H9 (cell line): ENCODE measurements at regions not wholly inside any gene's neighbourhood (a gene's known extent, or its start where the extent isn't known, plus 50 kb on each side); places are given as distances from the start of the nearest gene placed in this dataset.
A peak's percentile ranks its signal among the peaks of the same experiment; 100 is the strongest.

Source experiments
- DNase-seq: peaks from one replicate; pipeline ENCODE4 v3.0.0-alpha.2; 2017
- H2AFZ ChIP-seq: one replicate; pipeline ENCODE4 v1.6.1; 2013; ENCODE audit warnings: mild to moderate bottlenecking, low read length, control low read depth, moderate library complexity
- H2AK5ac ChIP-seq: 2 replicates; pipeline ENCODE4 v1.6.1; 2013; ENCODE audit warnings: low read length, control low read depth, mixed read lengths; ENCODE audit not compliant: insufficient read length
- H2BK120ac ChIP-seq: one replicate; pipeline ENCODE4 v1.6.1; 2013; ENCODE audit warnings: low read depth, mild to moderate bottlenecking, low read length, control low read depth, inconsistent platforms; ENCODE audit not compliant: poor library complexity, severe bottlenecking
- H2BK12ac ChIP-seq: 2 replicates; pipeline ENCODE4 v1.6.1; 2013; ENCODE audit warnings: low read length, control low read depth, mixed read lengths, low read depth; ENCODE audit not compliant: insufficient read length
- H2BK15ac ChIP-seq: 2 replicates; pipeline ENCODE4 v1.6.1; 2013; ENCODE audit warnings: low read depth, low read length, control low read depth
- H2BK20ac ChIP-seq: one replicate; pipeline ENCODE4 v1.6.1; 2013; ENCODE audit warnings: low read depth, mild to moderate bottlenecking, low read length, control low read depth, inconsistent platforms; ENCODE audit not compliant: poor library complexity, severe bottlenecking
- H2BK5ac ChIP-seq: 2 replicates; pipeline ENCODE4 v1.6.1; 2013; ENCODE audit warnings: low read length, control low read depth, mixed read lengths; ENCODE audit not compliant: insufficient read length
- H3K14ac ChIP-seq: 2 replicates; pipeline ENCODE4 v1.6.1; 2013; ENCODE audit warnings: low read length, control low read depth; ENCODE audit not compliant: insufficient read depth
- H3K18ac ChIP-seq: 2 replicates; pipeline ENCODE4 v1.6.1; 2013; ENCODE audit warnings: low read depth, mild to moderate bottlenecking, mixed read lengths, low read length, control low read depth; ENCODE audit not compliant: insufficient read length
- H3K23ac ChIP-seq: 2 replicates; pipeline ENCODE4 v1.6.1; 2013; ENCODE audit warnings: low read length, control low read depth, mixed read lengths, low read depth; ENCODE audit not compliant: insufficient read length
- H3K23me2 ChIP-seq: 2 replicates; pipeline ENCODE4 v1.6.1; 2013; ENCODE audit warnings: low read depth, mild to moderate bottlenecking, mixed read lengths, low read length, control low read depth; ENCODE audit not compliant: insufficient read length, poor library complexity, severe bottlenecking
- H3K27ac ChIP-seq: 2 replicates; pipeline ENCODE4 v1.5.1; 2013; ENCODE audit warnings: low read length, control low read depth, mixed read lengths, low read depth; ENCODE audit not compliant: insufficient read length
- H3K27me3 ChIP-seq: 2 replicates; pipeline ENCODE4 v1.6.1; 2013; ENCODE audit warnings: low read length, control low read depth, inconsistent platforms; ENCODE audit not compliant: insufficient read depth
- H3K4ac ChIP-seq: 2 replicates; pipeline ENCODE4 v1.6.1; 2013; ENCODE audit warnings: low read depth, mild to moderate bottlenecking, control low read depth, inconsistent platforms, low read length, moderate library complexity
- H3K4me1 ChIP-seq: 2 replicates; pipeline ENCODE4 v1.6.1; 2013; ENCODE audit warnings: low read length, control low read depth, inconsistent platforms; ENCODE audit not compliant: insufficient read depth
- H3K4me2 ChIP-seq: 2 replicates; pipeline ENCODE4 v1.6.1; 2013; ENCODE audit warnings: low read length, control low read depth, mixed read lengths; ENCODE audit not compliant: insufficient read length, insufficient read depth
- H3K56ac ChIP-seq: 2 replicates; pipeline ENCODE4 v1.6.1; 2013; ENCODE audit warnings: low read depth, mild to moderate bottlenecking, mixed read lengths, low read length, control low read depth; ENCODE audit not compliant: insufficient read length
- H3K79me1 ChIP-seq: 2 replicates; pipeline ENCODE4 v1.6.1; 2013; ENCODE audit warnings: low read depth, mild to moderate bottlenecking, moderate library complexity, low read length, control low read depth, inconsistent platforms; ENCODE audit not compliant: insufficient read depth, poor library complexity, severe bottlenecking
- H3K79me2 ChIP-seq: 2 replicates; pipeline ENCODE4 v1.6.1; 2013; ENCODE audit warnings: low read length, control low read depth, inconsistent platforms; ENCODE audit not compliant: insufficient read depth
- H3K9ac ChIP-seq: 2 replicates; pipeline ENCODE4 v1.6.1; 2013; ENCODE audit warnings: low read length, control low read depth, mixed read lengths; ENCODE audit not compliant: insufficient read length; ENCODE audit errors: extremely low read depth
- H3K9me3 ChIP-seq: one replicate; pipeline ENCODE4 v1.6.1; 2013; ENCODE audit warnings: low read depth, low read length, inconsistent platforms; ENCODE audit not compliant: control insufficient read depth
- H3T11ph ChIP-seq: one replicate; pipeline ENCODE4 v1.6.1; 2013; ENCODE audit warnings: mild to moderate bottlenecking, low read length, control low read depth, inconsistent platforms
- H4K20me1 ChIP-seq: one replicate; pipeline ENCODE4 v1.6.1; 2013; ENCODE audit not compliant: control insufficient read depth, insufficient read length, insufficient read depth
- H4K5ac ChIP-seq: 2 replicates; pipeline ENCODE4 v1.6.1; 2013; ENCODE audit warnings: low read depth, mild to moderate bottlenecking, mixed read lengths, low read length, control low read depth; ENCODE audit not compliant: insufficient read length
- H4K8ac ChIP-seq: replicated peaks from 2 replicates; pipeline ENCODE4 v1.6.1; 2013; ENCODE audit warnings: low read length, control low read depth, mixed read lengths, low read depth; ENCODE audit not compliant: insufficient read length
- H4K91ac ChIP-seq: 2 replicates; pipeline ENCODE4 v1.6.1; 2013; ENCODE audit warnings: low read depth, mild to moderate bottlenecking, moderate library complexity, mixed read lengths, low read length, control low read depth; ENCODE audit not compliant: insufficient read length
- H3K27ac Mint-ChIP-seq, 3 experiments: 2 replicates in 2 of 3; 3 replicates in 1 of 3; pipeline ENCODE4 v1.8.0; 2020 to 2021; ENCODE audit warnings: mixed read lengths in 3 of 3, mild to moderate bottlenecking in 1 of 3, moderate library complexity in 1 of 3
- H3K27me3 Mint-ChIP-seq: 2 replicates; pipeline ENCODE4 v1.8.0; 2021; ENCODE audit warnings: low read depth, mild to moderate bottlenecking, moderate library complexity, mixed read lengths
- H3K36me3 Mint-ChIP-seq, 3 experiments: 2 replicates in 2 of 3; 3 replicates in 1 of 3; pipeline ENCODE4 v1.8.0; 2020 to 2021; ENCODE audit warnings: low read depth in 3 of 3, mixed read lengths in 3 of 3; ENCODE audit not compliant: insufficient read depth in 1 of 3
- H3K4me1 Mint-ChIP-seq, 2 experiments: 2 replicates each; pipeline ENCODE4 v1.8.0; 2020; ENCODE audit warnings: mixed read lengths in 2 of 2
- H3K4me3 Mint-ChIP-seq, 2 experiments: 2 replicates in 1 of 2; 3 replicates in 1 of 2; pipeline ENCODE4 v1.8.0; 2020 to 2021; ENCODE audit warnings: mild to moderate bottlenecking in 2 of 2, mixed read lengths in 2 of 2, moderate library complexity in 1 of 2
- H3K9me3 Mint-ChIP-seq, 2 experiments: 2 replicates in 1 of 2; 3 replicates in 1 of 2; pipeline ENCODE4 v1.8.0; 2020; ENCODE audit warnings: mild to moderate bottlenecking in 2 of 2, mixed read lengths in 2 of 2, moderate library complexity in 1 of 2
- WGBS: extraction: QIAGEN DNeasy Blood & Tissue Kit; methylation state at CpG from one replicate; pipeline ENCODE4 v1.1.7; 2013; ENCODE audit warnings: missing lambda C conversion rate, low lambda C conversion rate, mixed read lengths; ENCODE audit not compliant: insufficient read length; ENCODE audit errors: extremely low coverage; 5-methylcytosine and 5-hydroxymethylcytosine counted together
- TF ChIP-seq, protein P1 (sequence below): fragments of 200-600 bp; sonication (generic); conservative IDR thresholded peaks from 3 replicates; pipeline ENCODE4 v1.8.0; 2021; ENCODE audit warnings: antibody characterized with exemption, mild to moderate bottlenecking

GRCh38 chr3:30504939-30505338 is 101.5 kb upstream of the TGFBR2 start:
- no peak overlapping the region for H3K14ac ChIP-seq
- H3K23me2 ChIP-seq, result no peaks in the 10 kb centered on the region
- H3K9ac ChIP-seq, result no peak overlapping the region
- H3K9me3 ChIP-seq, result no peaks in the 10 kb centered on the region
- no peak overlapping the region for H4K5ac ChIP-seq
- DNase-seq, result no peak
- no peak overlapping the region for H4K8ac ChIP-seq
- no peak overlapping the region for H2BK15ac ChIP-seq
- no peak overlapping the region for H3K4me2 ChIP-seq
- H3K27me3 ChIP-seq, result no peaks in the 10 kb centered on the region
- no peak overlapping the region for H2AFZ ChIP-seq
- no peak overlapping the region for H2AK5ac ChIP-seq
- H2BK120ac ChIP-seq, result no peak overlapping the region
- Mint-ChIP-seq H3K27me3 (no peaks in the 10 kb centered on the region; the same call in 1 of the 2 replicates), H3K27ac (peak overlapping the region in 1 of 3 experiments; percentile 3; a peak in 1 of 7 replicates), H3K9me3 (no peaks in the 10 kb centered on the region; a peak in 3 of 5 replicates), H3K4me3 (no peak overlapping the region), H3K36me3 (no peaks in the 10 kb centered on the region), H3K4me1 (peaks cover 4 to 6% of the 10 kb centered on the region in 2 experiments)
- H3K79me2 ChIP-seq, result no peaks in the 10 kb centered on the region
- no peak overlapping the region for H2BK5ac ChIP-seq
- no peak overlapping the region for H3T11ph ChIP-seq
- H4K91ac ChIP-seq, result no peak overlapping the region
- H3K18ac ChIP-seq, result no peak overlapping the region
- H3K56ac ChIP-seq, result no peak overlapping the region
- H3K4me1 ChIP-seq, result no peaks in the 10 kb centered on the region; the same call in 1 of the 2 replicates
- TF ChIP-seq, protein P1, sequence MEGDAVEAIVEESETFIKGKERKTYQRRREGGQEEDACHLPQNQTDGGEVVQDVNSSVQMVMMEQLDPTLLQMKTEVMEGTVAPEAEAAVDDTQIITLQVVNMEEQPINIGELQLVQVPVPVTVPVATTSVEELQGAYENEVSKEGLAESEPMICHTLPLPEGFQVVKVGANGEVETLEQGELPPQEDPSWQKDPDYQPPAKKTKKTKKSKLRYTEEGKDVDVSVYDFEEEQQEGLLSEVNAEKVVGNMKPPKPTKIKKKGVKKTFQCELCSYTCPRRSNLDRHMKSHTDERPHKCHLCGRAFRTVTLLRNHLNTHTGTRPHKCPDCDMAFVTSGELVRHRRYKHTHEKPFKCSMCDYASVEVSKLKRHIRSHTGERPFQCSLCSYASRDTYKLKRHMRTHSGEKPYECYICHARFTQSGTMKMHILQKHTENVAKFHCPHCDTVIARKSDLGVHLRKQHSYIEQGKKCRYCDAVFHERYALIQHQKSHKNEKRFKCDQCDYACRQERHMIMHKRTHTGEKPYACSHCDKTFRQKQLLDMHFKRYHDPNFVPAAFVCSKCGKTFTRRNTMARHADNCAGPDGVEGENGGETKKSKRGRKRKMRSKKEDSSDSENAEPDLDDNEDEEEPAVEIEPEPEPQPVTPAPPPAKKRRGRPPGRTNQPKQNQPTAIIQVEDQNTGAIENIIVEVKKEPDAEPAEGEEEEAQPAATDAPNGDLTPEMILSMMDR, result no peak
- no peak overlapping the region for H3K23ac ChIP-seq
- H2BK20ac ChIP-seq, result no peak overlapping the region
- no peak overlapping the region for H3K4ac ChIP-seq
- no CpG with 5 or more reads among the region's 1 CpG for WGBS
- no peaks in the 10 kb centered on the region for H3K79me1 ChIP-seq
- H2BK12ac ChIP-seq, result no peak overlapping the region
- H3K27ac ChIP-seq, result no peak overlapping the region
- no peaks in the 10 kb centered on the region for H4K20me1 ChIP-seq
